Lower leg skin (tissue), 4 donors: ENCODE measurements at regions not wholly inside any gene's neighbourhood (a gene's known extent, or its start where the extent isn't known, plus 50 kb on each side); places are given as distances from the start of the nearest gene placed in this dataset.
"Not testable (repeated sequence)": the region's sequence is repeated elsewhere in the genome, so short reads cannot be mapped to it uniquely, and the experiment has no call there.

Experiments used
- DNase-seq, 2 donors: peaks; one replicate each; pipeline ENCODE4 v3.0.0-alpha.2; 2019; ENCODE audit warnings: low spot score in 2 of 2
- H3K4me3 ChIP-seq: fragments of 200-600 bp; sonication (generic); 2 replicates; pipeline ENCODE4 v1.5.1; 2017; ENCODE audit warnings: mild to moderate bottlenecking, low read depth; ENCODE audit not compliant: poor library complexity, severe bottlenecking
- POLR2A ChIP-seq, 2 donors: fragments of 450-650 bp; IDR thresholded peaks; one replicate each; pipeline ENCODE4 v1.6.1; 2016 to 2017; ENCODE audit warnings: antibody characterized with exemption in 2 of 2, mild to moderate bottlenecking in 1 of 2, moderate library complexity in 1 of 2
- WGBS, 2 donors: methylation state at CpG; one replicate each; pipeline ENCODE4 v1.1.5; 2018; 5-methylcytosine and 5-hydroxymethylcytosine counted together
- intact Hi-C: fragments of 100-400 bp; cut with DNase I; formaldehyde crosslinking; loops from one replicate; pipeline ENCODE4 v1.15.0; 2023; ENCODE audit warnings: low total_unique reads
- TF ChIP-seq, protein P1 (sequence below), 3 donors: fragments of 450-650 bp; IDR thresholded peaks; one replicate each; pipeline ENCODE4 v1.5.1; 2016; ENCODE audit warnings: antibody characterized with exemption in 3 of 3, mild to moderate bottlenecking in 3 of 3, moderate library complexity in 2 of 3

DNA sequence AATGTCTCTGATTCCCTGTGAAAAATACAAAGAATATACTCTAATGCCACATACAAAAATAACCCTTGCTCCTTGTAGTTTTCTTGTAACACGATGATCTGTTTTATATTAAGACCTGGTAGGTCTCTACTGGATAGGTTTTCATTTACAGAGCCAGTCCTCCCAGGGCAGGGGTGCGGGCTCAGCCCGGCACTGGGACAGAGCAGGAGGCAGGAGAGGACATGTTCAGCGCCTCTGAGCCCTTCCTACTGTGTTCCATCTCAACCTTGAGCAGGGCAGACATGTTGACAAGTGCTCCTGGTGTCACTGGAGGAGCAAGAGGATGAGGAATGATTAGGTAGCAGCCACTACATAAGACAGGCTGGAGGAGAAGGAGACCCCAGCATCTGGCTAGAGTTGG, 335.5 kb downstream of the INSIG2 start:
- DNase-seq, result no peak
- no peak overlapping the region for H3K4me3 ChIP-seq
- 72 to 73% methylated on average over 4 of the region's 4 CpGs for WGBS, 2 donors
- TF ChIP-seq, protein P1, sequence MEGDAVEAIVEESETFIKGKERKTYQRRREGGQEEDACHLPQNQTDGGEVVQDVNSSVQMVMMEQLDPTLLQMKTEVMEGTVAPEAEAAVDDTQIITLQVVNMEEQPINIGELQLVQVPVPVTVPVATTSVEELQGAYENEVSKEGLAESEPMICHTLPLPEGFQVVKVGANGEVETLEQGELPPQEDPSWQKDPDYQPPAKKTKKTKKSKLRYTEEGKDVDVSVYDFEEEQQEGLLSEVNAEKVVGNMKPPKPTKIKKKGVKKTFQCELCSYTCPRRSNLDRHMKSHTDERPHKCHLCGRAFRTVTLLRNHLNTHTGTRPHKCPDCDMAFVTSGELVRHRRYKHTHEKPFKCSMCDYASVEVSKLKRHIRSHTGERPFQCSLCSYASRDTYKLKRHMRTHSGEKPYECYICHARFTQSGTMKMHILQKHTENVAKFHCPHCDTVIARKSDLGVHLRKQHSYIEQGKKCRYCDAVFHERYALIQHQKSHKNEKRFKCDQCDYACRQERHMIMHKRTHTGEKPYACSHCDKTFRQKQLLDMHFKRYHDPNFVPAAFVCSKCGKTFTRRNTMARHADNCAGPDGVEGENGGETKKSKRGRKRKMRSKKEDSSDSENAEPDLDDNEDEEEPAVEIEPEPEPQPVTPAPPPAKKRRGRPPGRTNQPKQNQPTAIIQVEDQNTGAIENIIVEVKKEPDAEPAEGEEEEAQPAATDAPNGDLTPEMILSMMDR (IDR thresholded peaks at IDR 0.05), result no peak
- no peak for TF ChIP-seq POLR2A (IDR thresholded peaks at IDR 0.05)
- intact Hi-C loops, result no loop called here

DNA sequence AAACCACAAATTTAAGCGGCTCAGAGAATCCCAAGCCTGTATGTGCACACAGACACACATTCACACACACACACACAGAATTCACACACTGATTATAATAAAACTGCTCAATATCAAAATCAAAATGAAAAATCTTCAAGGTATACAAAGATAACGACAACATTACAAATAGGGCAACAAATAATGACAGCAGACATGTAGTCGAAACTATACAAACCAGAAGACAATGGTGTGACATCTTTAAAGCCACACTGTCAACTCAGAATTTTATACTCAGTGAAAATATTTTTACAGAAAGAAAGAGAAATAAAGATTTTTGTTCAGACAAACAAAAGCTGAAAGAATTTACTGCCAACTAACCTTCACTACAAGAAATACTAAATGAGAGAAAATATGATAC, 333.4 kb downstream of the INSIG2 start:
- no peak overlapping the region for H3K4me3 ChIP-seq
- DNase-seq, result no peak
- intact Hi-C loops, result no loop called here
- TF ChIP-seq, protein P1 (IDR thresholded peaks at IDR 0.05), result no peak
- TF ChIP-seq POLR2A (IDR thresholded peaks at IDR 0.05), result no peak
- WGBS, 2 donors, result 60 to 87% methylated on average over 3 of the region's 3 CpGs

DNA sequence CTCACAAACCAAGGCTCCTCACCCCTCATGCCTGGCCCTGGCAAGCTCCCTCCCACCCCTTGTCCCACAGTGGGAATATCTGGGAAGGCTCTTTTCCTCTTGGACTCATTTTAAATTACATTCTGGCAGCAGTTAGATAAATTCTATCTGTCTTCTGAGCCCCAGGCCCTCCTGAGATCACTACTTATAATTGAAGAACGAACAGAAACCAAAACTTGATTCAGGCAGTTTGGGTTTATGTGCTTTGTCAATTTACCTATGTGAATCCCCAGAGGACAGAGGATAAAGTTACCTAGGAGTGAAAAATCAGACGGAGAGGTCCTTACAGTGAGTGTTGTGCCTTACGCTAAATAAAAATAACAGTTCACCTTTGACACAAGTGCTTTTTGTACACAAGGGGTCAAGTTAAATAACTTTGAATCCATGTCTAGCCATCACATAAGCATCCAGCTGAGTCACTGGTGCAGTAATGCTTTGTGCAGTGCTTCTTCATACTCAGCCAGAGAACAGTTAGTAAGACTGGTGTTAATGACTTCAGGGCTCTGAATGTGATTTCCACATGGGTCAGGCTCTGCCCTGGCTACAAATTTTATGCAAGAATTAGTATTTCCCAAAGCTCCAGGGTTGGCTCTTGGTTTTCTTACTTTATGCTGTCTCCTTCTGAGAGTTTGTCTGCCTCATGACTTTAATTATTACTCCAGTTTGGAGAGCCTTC, 329.3 kb downstream of the INSIG2 start:
- intact Hi-C loops, result no loop called here
- no peak for TF ChIP-seq POLR2A (IDR thresholded peaks at IDR 0.05)
- no peak overlapping the region for H3K4me3 ChIP-seq
- DNase-seq, result no peak
- 59 to 63% methylated on average over 3 of the region's 3 CpGs for WGBS, 2 donors

DNA sequence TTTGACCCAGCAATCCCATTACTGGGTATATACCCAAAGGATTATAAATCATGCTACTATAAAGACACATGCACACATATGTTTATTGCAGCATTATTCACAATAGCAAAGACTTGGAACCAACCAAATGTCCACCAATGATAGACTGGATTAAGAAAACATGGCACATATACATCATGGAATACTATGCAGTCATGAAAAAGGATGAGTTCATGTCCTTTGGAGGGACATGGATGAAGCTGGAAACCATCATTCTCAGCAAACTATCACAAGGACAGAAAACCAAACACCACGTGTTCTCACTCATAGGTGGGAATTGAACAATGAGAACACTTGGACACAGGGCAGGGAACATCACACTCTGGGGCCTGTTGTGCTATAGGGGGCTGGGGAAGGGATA, 326.9 kb downstream of the INSIG2 start:
- H3K4me3 ChIP-seq, DNase-seq, intact Hi-C loops: not testable (repeated sequence)
- WGBS, 2 donors, result 85 to 91% methylated on average over 1 of the region's 1 CpG

DNA sequence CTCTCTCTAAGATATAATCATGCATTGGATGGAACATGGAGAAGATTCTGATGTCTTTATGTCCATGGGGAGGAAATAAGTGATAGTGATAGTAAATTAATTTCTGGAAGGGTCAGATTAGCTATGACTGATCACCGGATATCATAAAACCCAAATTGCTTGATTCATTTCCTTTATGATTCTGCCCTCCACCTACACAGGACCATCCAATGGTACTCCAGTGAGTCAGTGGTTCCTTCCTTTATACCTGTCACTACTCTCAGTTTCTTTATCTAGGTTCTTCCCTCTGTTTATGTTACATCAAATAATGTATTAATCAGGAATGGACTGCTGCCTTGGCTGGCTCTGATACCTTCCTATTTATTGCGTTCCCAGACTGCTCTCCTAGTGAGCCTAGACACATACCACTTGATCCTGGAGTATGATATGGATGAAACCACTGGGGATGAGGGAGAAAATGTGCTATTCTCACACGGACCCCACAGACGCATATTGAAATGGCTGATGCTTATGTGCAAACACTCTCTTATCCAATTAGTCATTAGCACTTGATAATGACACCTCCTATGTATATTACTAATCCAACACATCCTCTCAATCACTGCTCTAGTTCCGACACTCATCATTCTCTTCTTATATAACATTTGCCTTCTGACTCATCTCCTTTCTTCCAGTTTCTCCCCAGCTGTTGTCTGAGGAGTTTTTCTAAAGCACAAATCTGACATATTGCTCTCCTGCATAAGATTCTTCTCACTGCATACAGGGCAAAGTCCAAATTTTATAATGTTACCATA, 315.6 kb downstream of the INSIG2 start:
- no peak for TF ChIP-seq POLR2A (IDR thresholded peaks at IDR 0.05)
- TF ChIP-seq, protein P1 (IDR thresholded peaks at IDR 0.05), result no peak
- DNase-seq, result no peak
- 70 to 78% methylated on average over 5 of the region's 5 CpGs for WGBS, 2 donors
- H3K4me3 ChIP-seq, result no peak overlapping the region
- intact Hi-C loops, result no loop called here

DNA sequence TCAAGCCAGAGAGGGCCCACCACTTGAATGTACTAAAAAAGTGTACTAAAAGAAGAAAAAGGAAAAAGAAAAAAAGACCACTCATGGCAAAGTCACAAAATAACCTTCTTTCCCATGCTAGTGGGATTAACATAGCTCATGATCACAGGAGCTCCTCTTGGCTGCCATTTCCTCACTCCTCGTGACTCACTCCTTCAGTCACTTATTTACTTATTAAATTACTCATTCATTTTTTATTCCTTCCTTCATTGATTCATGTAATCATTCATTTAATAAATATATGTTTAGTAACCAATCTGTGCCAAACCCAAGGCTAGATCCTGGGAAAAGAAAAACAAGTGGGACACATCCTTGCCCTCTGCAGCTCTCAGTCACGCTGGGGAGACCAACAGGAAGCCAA, 300.5 kb downstream of the INSIG2 start:
- 74 to 75% methylated on average over 2 of the region's 2 CpGs for WGBS, 2 donors
- no peak for DNase-seq
- TF ChIP-seq, protein P1 (IDR thresholded peaks at IDR 0.05), result no peak
- TF ChIP-seq POLR2A (IDR thresholded peaks at IDR 0.05), result no peak
- no peak overlapping the region for H3K4me3 ChIP-seq
- intact Hi-C loops, result no loop called here
